Calu3 (cell line): ENCODE measurements at regions not wholly inside any gene's neighbourhood (a gene's known extent, or its start where the extent isn't known, plus 50 kb on each side); places are given as distances from the start of the nearest gene placed in this dataset.

Source experiments
- BruUV-seq: library from RNA; stranded (reverse); fragments of 400-500 nt; replicated peaks from 2 replicates; lab custom pipeline; 2021; lab: Mats Ljungman, UMichigan
- CTCF ChIA-PET: fragments of 300-600 bp; sonication (Branson Sonifier 250); formaldehyde crosslinking; loops from one replicate; lab custom pipeline; 2022; ENCODE audit warnings: antibody characterized with exemption; lab: Charles Lee
- DNase-seq: peaks from one replicate; pipeline ENCODE4 v3.0.0; 2022
- H3K27ac Mint-ChIP-seq: one replicate; pipeline ENCODE4 v1.8.0; 2022; ENCODE audit warnings: mixed read lengths; ENCODE audit not compliant: unreplicated experiment
- H3K27me3 Mint-ChIP-seq: one replicate; pipeline ENCODE4 v1.8.0; 2022; ENCODE audit warnings: mixed read lengths; ENCODE audit not compliant: unreplicated experiment
- H3K36me3 Mint-ChIP-seq: one replicate; pipeline ENCODE4 v1.8.0; 2022; ENCODE audit warnings: mild to moderate bottlenecking, moderate library complexity, mixed read lengths; ENCODE audit not compliant: insufficient read depth, unreplicated experiment
- H3K4me1 Mint-ChIP-seq: one replicate; pipeline ENCODE4 v1.8.0; 2022; ENCODE audit warnings: mild to moderate bottlenecking, low read depth, mixed read lengths; ENCODE audit not compliant: unreplicated experiment
- H3K4me3 Mint-ChIP-seq: one replicate; pipeline ENCODE4 v1.8.0; 2022; ENCODE audit warnings: mild to moderate bottlenecking, low read depth, moderate library complexity, mixed read lengths; ENCODE audit not compliant: unreplicated experiment
- H3K9me3 Mint-ChIP-seq: one replicate; pipeline ENCODE4 v1.8.0; 2022; ENCODE audit warnings: low read depth, mixed read lengths; ENCODE audit not compliant: unreplicated experiment
- CTCF ChIP-seq: fragments of 200-600 bp; IDR thresholded peaks from one replicate; pipeline ENCODE4 v1.8.0; 2022; ENCODE audit warnings: antibody characterized with exemption; ENCODE audit not compliant: unreplicated experiment
- intact Hi-C: fragments of 100-400 bp; cut with micrococcal nuclease; formaldehyde crosslinking; loops from one replicate; pipeline ENCODE4 v1.10.0; 2022; ENCODE audit not compliant: unreplicated experiment

GRCh38 chr18:78813936-78814710 lies 165.5 kb upstream of the SALL3 start:
- no peak overlapping the region for H3K4me3 Mint-ChIP-seq
- peaks cover 8% of the 10 kb centered on the region for H3K9me3 Mint-ChIP-seq
- H3K27me3 Mint-ChIP-seq: no peaks in the 10 kb centered on the region
- no peak for TF ChIP-seq CTCF
- intact Hi-C loops: no loop called here
- H3K36me3 Mint-ChIP-seq: peaks cover 3% of the 10 kb centered on the region
- CTCF ChIA-PET: no interaction called here
- DNase-seq: no peak
- no peaks in the 10 kb centered on the region for H3K4me1 Mint-ChIP-seq
- H3K27ac Mint-ChIP-seq: no peak overlapping the region
- BruUV-seq: no TSS peak

GRCh38 chr18:78814766-78815165 lies 164.9 kb upstream of the SALL3 start:
- H3K9me3 Mint-ChIP-seq: peaks cover 8% of the 10 kb centered on the region
- H3K4me3 Mint-ChIP-seq: no peak overlapping the region
- no peak overlapping the region for H3K27ac Mint-ChIP-seq

GRCh38 chr18:78816114-78816513 lies 163.5 kb upstream of the SALL3 start:
- no TSS peak for BruUV-seq
- Mint-ChIP-seq H3K4me3 (no peak overlapping the region), H3K27ac (no peak overlapping the region), H3K4me1 (no peaks in the 10 kb centered on the region), H3K27me3 (no peaks in the 10 kb centered on the region), H3K9me3 (peaks cover 8% of the 10 kb centered on the region), H3K36me3 (no peaks in the 10 kb centered on the region)
- CTCF ChIA-PET: no interaction called here
- no peak for TF ChIP-seq CTCF
- intact Hi-C loops: no loop called here
- no peak for DNase-seq

More at GRCh38 chr18:78814766-78815165, 164.9 kb upstream of the SALL3 start:
- DNase-seq: no peak
- no peak for TF ChIP-seq CTCF
- Mint-ChIP-seq H3K4me1 (no peaks in the 10 kb centered on the region), H3K27me3 (no peaks in the 10 kb centered on the region), H3K36me3 (peaks cover 3% of the 10 kb centered on the region)
- BruUV-seq: no TSS peak
- CTCF ChIA-PET: no interaction called here
- intact Hi-C loops: no loop called here

- intact Hi-C loops: no loop called here
- no TSS peak for BruUV-seq
- no peaks in the 10 kb centered on the region for H3K27me3 Mint-ChIP-seq
- peaks cover 8% of the 10 kb centered on the region for H3K9me3 Mint-ChIP-seq
- H3K27ac Mint-ChIP-seq: no peak overlapping the region
- no peaks in the 10 kb centered on the region for H3K4me1 Mint-ChIP-seq
- TF ChIP-seq CTCF: no peak
- no peak for DNase-seq
- H3K36me3 Mint-ChIP-seq: no peaks in the 10 kb centered on the region
- CTCF ChIA-PET: no interaction called here
- H3K4me3 Mint-ChIP-seq: no peak overlapping the region
Observed at GRCh38 chr18:78816916-78817315, 162.7 kb upstream of the SALL3 start.
